MM.1S (cell line): ENCODE measurements at regions not wholly inside any gene's neighbourhood (a gene's known extent, or its start where the extent isn't known, plus 50 kb on each side); places are given as distances from the start of the nearest gene placed in this dataset.

Experiments used
- DNase-seq: peaks from one replicate; pipeline ENCODE4 v3.0.0-alpha.2; 2015
- H2AFZ ChIP-seq: fragments of 300-600 bp; sonication (generic); 2 replicates; pipeline ENCODE4 v1.6.0; 2016; ENCODE audit warnings: antibody characterized with exemption, low read length
- H3F3A ChIP-seq: fragments of 300-600 bp; sonication (generic); 2 replicates; pipeline ENCODE4 v1.6.1; 2016; ENCODE audit warnings: mild to moderate bottlenecking, antibody characterized with exemption, low read length, moderate library complexity, mixed read lengths; ENCODE audit not compliant: insufficient read depth
- H3K27ac ChIP-seq: fragments of 300-600 bp; sonication (generic); 2 replicates; pipeline ENCODE4 v1.5.1; 2016; ENCODE audit warnings: mild to moderate bottlenecking, low read length
- H3K27me3 ChIP-seq: fragments of 300-600 bp; sonication (generic); replicated peaks from 2 replicates; pipeline ENCODE4 v1.6.0; 2016; ENCODE audit warnings: low read length; ENCODE audit not compliant: insufficient read depth
- H3K36me3 ChIP-seq: fragments of 300-600 bp; sonication (generic); replicated peaks from 2 replicates; pipeline ENCODE4 v1.6.1; 2016; ENCODE audit warnings: mild to moderate bottlenecking, low read length, mixed read lengths; ENCODE audit not compliant: insufficient read depth
- H3K4me1 ChIP-seq: fragments of 300-600 bp; sonication (generic); 2 replicates; pipeline ENCODE4 v1.6.1; 2016; ENCODE audit warnings: low read length, mixed read lengths
- H3K4me2 ChIP-seq: fragments of 300-600 bp; sonication (generic); 2 replicates; pipeline ENCODE4 v1.6.0; 2016; ENCODE audit warnings: low read depth, low read length
- H3K4me3 ChIP-seq: fragments of 300-600 bp; sonication (generic); 2 replicates; pipeline ENCODE4 v1.5.1; 2016; ENCODE audit warnings: low read length, mixed read lengths
- H3K79me2 ChIP-seq: fragments of 300-600 bp; sonication (generic); 2 replicates; pipeline ENCODE4 v1.6.1; 2016; ENCODE audit warnings: mixed run types, low read length, mixed read lengths
- H3K9ac ChIP-seq: fragments of 300-600 bp; sonication (generic); 2 replicates; pipeline ENCODE4 v1.6.1; 2016; ENCODE audit warnings: low read length, mixed read lengths
- H3K9me2 ChIP-seq: fragments of 300-600 bp; sonication (generic); replicated peaks from 2 replicates; pipeline ENCODE4 v1.6.1; 2016; ENCODE audit warnings: mild to moderate bottlenecking, low read length, mixed read lengths; ENCODE audit not compliant: insufficient read depth
- H3K9me3 ChIP-seq: fragments of 300-600 bp; sonication (generic); replicated peaks from 2 replicates; pipeline ENCODE4 v1.6.1; 2016; ENCODE audit warnings: mild to moderate bottlenecking, low read length, mixed read lengths; ENCODE audit not compliant: insufficient read depth
- H4K20me1 ChIP-seq: fragments of 300-600 bp; sonication (generic); 2 replicates; pipeline ENCODE4 v1.6.1; 2016; ENCODE audit warnings: mild to moderate bottlenecking, low read length, moderate library complexity, mixed read lengths; ENCODE audit not compliant: insufficient read depth
- CTCF ChIP-seq: fragments of 300-600 bp; sonication (generic); IDR thresholded peaks from 2 replicates; pipeline ENCODE4 v1.5.1; 2016; ENCODE audit warnings: antibody characterized with exemption, low read length, mixed read lengths
- EZH2 ChIP-seq: fragments of 300-600 bp; sonication (generic); optimal IDR thresholded peaks from 2 replicates; pipeline ENCODE3; 2017; ENCODE audit warnings: low read depth, mild to moderate bottlenecking, antibody characterized with exemption, low read length, mixed read lengths
- EZH2phosphoT487 ChIP-seq: fragments of 300-600 bp; sonication (generic); IDR thresholded peaks from 2 replicates; pipeline ENCODE4 v1.6.1; 2018; ENCODE audit warnings: antibody characterized with exemption, low read length

DNA sequence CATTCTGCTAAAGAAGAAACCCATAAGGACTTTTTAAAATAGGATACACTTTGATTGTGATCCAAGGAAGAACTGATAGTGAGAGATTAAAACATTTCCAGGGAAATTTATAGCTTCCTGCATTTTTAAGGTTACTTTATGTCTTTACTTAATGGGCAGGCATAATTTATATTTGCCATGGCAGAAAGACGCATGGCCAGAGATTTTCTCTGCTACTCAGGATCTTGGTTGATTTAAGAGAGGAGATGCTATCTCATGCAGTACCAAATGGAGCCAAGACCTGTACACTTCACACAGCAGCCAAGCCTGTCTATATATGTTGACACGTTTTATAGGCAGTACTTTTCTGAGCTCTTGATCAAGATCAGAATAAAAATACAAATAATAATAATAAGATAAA lies 60.9 kb upstream of the NT5C1B start:
- H3K4me3 ChIP-seq: no peak overlapping the region

GRCh38 chr2:18649502-18650135 lies 60.2 kb upstream of the NT5C1B start:
- Histone ChIP-seq H2AFZ (no peak overlapping the region), H3K9ac (no peak overlapping the region), H3K36me3 (no peaks in the 10 kb centered on the region), H3K4me1 (no peaks in the 10 kb centered on the region), H3K27me3 (no peaks in the 10 kb centered on the region), H4K20me1 (no peaks in the 10 kb centered on the region), H3F3A (no peaks in the 10 kb centered on the region), H3K79me2 (no peaks in the 10 kb centered on the region), H3K9me3 (no peaks in the 10 kb centered on the region), H3K9me2 (no peaks in the 10 kb centered on the region), H3K4me2 (no peak overlapping the region), H3K4me3 (no peak overlapping the region), H3K27ac (no peak overlapping the region)
- TF ChIP-seq EZH2 (no peak), EZH2phosphoT487 (no peak), CTCF (no peak)
- DNase-seq: no peak

More for the DNA sequence above, 60.9 kb upstream of the NT5C1B start:
- H4K20me1 ChIP-seq: no peaks in the 10 kb centered on the region
- no peak overlapping the region for H3K9ac ChIP-seq
- no peak overlapping the region for H3K4me2 ChIP-seq
- H3K9me3 ChIP-seq: no peaks in the 10 kb centered on the region
- no peak for DNase-seq
- H3K27ac ChIP-seq: no peak overlapping the region
- H3K27me3 ChIP-seq: no peaks in the 10 kb centered on the region
- TF ChIP-seq EZH2phosphoT487 (no peak), EZH2 (no peak), CTCF (no peak)
- no peaks in the 10 kb centered on the region for H3K9me2 ChIP-seq
- no peaks in the 10 kb centered on the region for H3K36me3 ChIP-seq
- no peak overlapping the region for H2AFZ ChIP-seq
- no peaks in the 10 kb centered on the region for H3K4me1 ChIP-seq
- no peaks in the 10 kb centered on the region for H3F3A ChIP-seq
- no peaks in the 10 kb centered on the region for H3K79me2 ChIP-seq

DNA sequence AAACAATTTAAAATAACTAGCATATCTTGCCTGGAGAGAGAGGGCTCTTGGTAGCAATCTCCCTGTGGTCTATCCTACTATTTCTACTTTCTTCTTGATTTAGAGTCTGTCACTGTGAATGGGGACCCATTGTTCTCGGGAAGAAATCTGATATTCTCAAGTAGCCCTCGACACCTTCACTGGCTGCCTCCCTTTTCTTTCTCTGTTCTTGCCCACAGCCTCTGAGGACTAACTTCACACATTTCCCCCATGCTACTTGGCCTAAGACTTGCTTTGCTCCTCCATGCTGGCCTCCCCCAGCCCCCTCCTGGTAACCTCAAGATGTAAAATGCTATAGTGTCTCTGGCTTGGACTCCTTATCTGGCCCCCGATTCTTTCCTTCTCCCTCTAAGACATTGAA lies 58.8 kb upstream of the NT5C1B start:
- no peak for DNase-seq
- Histone ChIP-seq H3K27me3 (no peaks in the 10 kb centered on the region), H3K9me3 (no peaks in the 10 kb centered on the region), H3K9ac (no peak overlapping the region), H3K4me1 (no peaks in the 10 kb centered on the region), H3K79me2 (no peaks in the 10 kb centered on the region), H3K9me2 (no peaks in the 10 kb centered on the region), H2AFZ (no peak overlapping the region), H3F3A (no peaks in the 10 kb centered on the region), H3K4me3 (no peak overlapping the region), H4K20me1 (no peaks in the 10 kb centered on the region), H3K27ac (no peak overlapping the region), H3K4me2 (no peak overlapping the region), H3K36me3 (no peaks in the 10 kb centered on the region)
- TF ChIP-seq EZH2phosphoT487 (no peak), EZH2 (no peak), CTCF (no peak)
